ENCODE measurements at regions not wholly inside any gene's neighbourhood (a gene's known extent, or its start where the extent isn't known, plus 50 kb on each side); places are given as distances from the start of the nearest gene placed in this dataset.

GRCh38 chr18:39494211-39494896 is 1928.8 kb upstream of the CELF4 start:
- Histone ChIP-seq H3K4me3 (ENCODE audit: low read length) (no peak overlapping the region), H3K9me2 (replicated peaks; ENCODE audit: control insufficient read depth, low read length) (no peaks in the 10 kb centered on the region), H3K4me1 (ENCODE audit: control insufficient read depth, low read length) (no peaks in the 10 kb centered on the region), H3K4me2 (ENCODE audit: low read length) (no peak overlapping the region), H4K20me1 (ENCODE audit: control insufficient read depth, insufficient read depth, low read depth, low read length) (no peaks in the 10 kb centered on the region), H3K27ac (ENCODE audit: low read depth, low read length) (no peak overlapping the region), H3K27me3 (ENCODE audit: control insufficient read depth, low read length) (no peaks in the 10 kb centered on the region), H3K36me3 (ENCODE audit: control insufficient read depth, low read length) (no peaks in the 10 kb centered on the region), H3K79me2 (ENCODE audit: control insufficient read depth, low read length) (no peaks in the 10 kb centered on the region), H3K9me3 (ENCODE audit: control insufficient read depth, insufficient read depth, low read length) (no peaks in the 10 kb centered on the region), H3F3A (ENCODE audit: control insufficient read depth, insufficient read depth) (no peaks in the 10 kb centered on the region)
- no peak for TF ChIP-seq EZH2phosphoT487 (IDR thresholded peaks at IDR 0.05; ENCODE audit: borderline replicate concordance, low read length)
- TF ChIP-seq, protein P1, sequence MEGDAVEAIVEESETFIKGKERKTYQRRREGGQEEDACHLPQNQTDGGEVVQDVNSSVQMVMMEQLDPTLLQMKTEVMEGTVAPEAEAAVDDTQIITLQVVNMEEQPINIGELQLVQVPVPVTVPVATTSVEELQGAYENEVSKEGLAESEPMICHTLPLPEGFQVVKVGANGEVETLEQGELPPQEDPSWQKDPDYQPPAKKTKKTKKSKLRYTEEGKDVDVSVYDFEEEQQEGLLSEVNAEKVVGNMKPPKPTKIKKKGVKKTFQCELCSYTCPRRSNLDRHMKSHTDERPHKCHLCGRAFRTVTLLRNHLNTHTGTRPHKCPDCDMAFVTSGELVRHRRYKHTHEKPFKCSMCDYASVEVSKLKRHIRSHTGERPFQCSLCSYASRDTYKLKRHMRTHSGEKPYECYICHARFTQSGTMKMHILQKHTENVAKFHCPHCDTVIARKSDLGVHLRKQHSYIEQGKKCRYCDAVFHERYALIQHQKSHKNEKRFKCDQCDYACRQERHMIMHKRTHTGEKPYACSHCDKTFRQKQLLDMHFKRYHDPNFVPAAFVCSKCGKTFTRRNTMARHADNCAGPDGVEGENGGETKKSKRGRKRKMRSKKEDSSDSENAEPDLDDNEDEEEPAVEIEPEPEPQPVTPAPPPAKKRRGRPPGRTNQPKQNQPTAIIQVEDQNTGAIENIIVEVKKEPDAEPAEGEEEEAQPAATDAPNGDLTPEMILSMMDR (IDR thresholded peaks at IDR 0.05; ENCODE audit: low read depth, low read length, poor library complexity, severe bottlenecking): no peak

- no peaks in the 10 kb centered on the region for H3K27me3 ChIP-seq (ENCODE audit: control insufficient read depth, low read length)
- no peak overlapping the region for H3K27ac ChIP-seq (ENCODE audit: low read depth, low read length)
- H4K20me1 ChIP-seq (ENCODE audit: control insufficient read depth, insufficient read depth, low read depth, low read length): no peaks in the 10 kb centered on the region
- H3K9me2 ChIP-seq (replicated peaks; ENCODE audit: control insufficient read depth, low read length): no peaks in the 10 kb centered on the region
- no peak overlapping the region for H3K4me2 ChIP-seq (ENCODE audit: low read length)
- TF ChIP-seq EZH2phosphoT487 (IDR thresholded peaks at IDR 0.05; ENCODE audit: borderline replicate concordance, low read length): no peak
- TF ChIP-seq, protein P1 (IDR thresholded peaks at IDR 0.05; ENCODE audit: low read depth, low read length, poor library complexity, severe bottlenecking): no peak
- H3K4me1 ChIP-seq (ENCODE audit: control insufficient read depth, low read length): no peaks in the 10 kb centered on the region
- H3K79me2 ChIP-seq (ENCODE audit: control insufficient read depth, low read length): no peaks in the 10 kb centered on the region
- no peaks in the 10 kb centered on the region for H3F3A ChIP-seq (ENCODE audit: control insufficient read depth, insufficient read depth)
- no peaks in the 10 kb centered on the region for H3K9me3 ChIP-seq (ENCODE audit: control insufficient read depth, insufficient read depth, low read length)
- H3K4me3 ChIP-seq (ENCODE audit: low read length): no peak overlapping the region
- H3K36me3 ChIP-seq (ENCODE audit: control insufficient read depth, low read length): no peaks in the 10 kb centered on the region
These were observed 1925.8 kb upstream of the CELF4 start for GRCh38 chr18:39491408-39491807.

- no peak overlapping the region for H3K4me2 ChIP-seq (ENCODE audit: low read length)
- no peaks in the 10 kb centered on the region for H4K20me1 ChIP-seq (ENCODE audit: control insufficient read depth, insufficient read depth, low read depth, low read length)
- no peaks in the 10 kb centered on the region for H3K9me3 ChIP-seq (ENCODE audit: control insufficient read depth, insufficient read depth, low read length)
- TF ChIP-seq EZH2phosphoT487 (IDR thresholded peaks at IDR 0.05; ENCODE audit: borderline replicate concordance, low read length): no peak
- TF ChIP-seq, protein P1 (IDR thresholded peaks at IDR 0.05; ENCODE audit: low read depth, low read length, poor library complexity, severe bottlenecking): no peak
- H3K27me3 ChIP-seq (ENCODE audit: control insufficient read depth, low read length): no peaks in the 10 kb centered on the region
- H3K4me1 ChIP-seq (ENCODE audit: control insufficient read depth, low read length): no peaks in the 10 kb centered on the region
- H3K36me3 ChIP-seq (ENCODE audit: control insufficient read depth, low read length): no peaks in the 10 kb centered on the region
- no peaks in the 10 kb centered on the region for H3F3A ChIP-seq (ENCODE audit: control insufficient read depth, insufficient read depth)
- no peak overlapping the region for H3K4me3 ChIP-seq (ENCODE audit: low read length)
- H3K9me2 ChIP-seq (replicated peaks; ENCODE audit: control insufficient read depth, low read length): no peaks in the 10 kb centered on the region
- H3K27ac ChIP-seq (ENCODE audit: low read depth, low read length): no peak overlapping the region
- H3K79me2 ChIP-seq (ENCODE audit: control insufficient read depth, low read length): no peaks in the 10 kb centered on the region
These were observed 1923.8 kb upstream of the CELF4 start for GRCh38 chr18:39489431-39489830.

All from DOHH2 (cell line).